ENCODE measurements at regions not wholly inside any gene's neighbourhood (a gene's known extent, or its start where the extent isn't known, plus 50 kb on each side); places are given as distances from the start of the nearest gene placed in this dataset.
"Not testable (repeated sequence)": the region's sequence is repeated elsewhere in the genome, so short reads cannot be mapped to it uniquely, and the experiment has no call there.

DNA sequence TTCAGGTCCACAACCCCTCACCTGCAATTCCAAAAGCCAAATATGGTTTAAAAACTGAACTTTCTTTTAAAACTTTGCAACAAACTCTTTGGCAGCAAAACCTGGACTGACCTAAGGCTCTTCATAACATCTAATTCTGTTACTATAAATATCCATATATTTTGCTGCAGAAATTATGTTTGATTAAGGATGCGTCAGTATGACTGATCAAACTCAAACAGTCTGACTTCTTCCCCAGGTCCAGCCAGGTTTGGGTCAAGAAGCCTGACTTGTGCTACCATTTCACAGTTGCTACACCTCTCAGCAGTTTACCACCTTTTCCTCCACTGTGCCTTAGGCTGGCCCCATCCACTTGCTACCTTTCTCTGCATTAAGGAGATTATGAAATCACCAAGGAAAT is 127.0 kb upstream of the DUSP22 start:
- TF ChIP-seq, protein P1, sequence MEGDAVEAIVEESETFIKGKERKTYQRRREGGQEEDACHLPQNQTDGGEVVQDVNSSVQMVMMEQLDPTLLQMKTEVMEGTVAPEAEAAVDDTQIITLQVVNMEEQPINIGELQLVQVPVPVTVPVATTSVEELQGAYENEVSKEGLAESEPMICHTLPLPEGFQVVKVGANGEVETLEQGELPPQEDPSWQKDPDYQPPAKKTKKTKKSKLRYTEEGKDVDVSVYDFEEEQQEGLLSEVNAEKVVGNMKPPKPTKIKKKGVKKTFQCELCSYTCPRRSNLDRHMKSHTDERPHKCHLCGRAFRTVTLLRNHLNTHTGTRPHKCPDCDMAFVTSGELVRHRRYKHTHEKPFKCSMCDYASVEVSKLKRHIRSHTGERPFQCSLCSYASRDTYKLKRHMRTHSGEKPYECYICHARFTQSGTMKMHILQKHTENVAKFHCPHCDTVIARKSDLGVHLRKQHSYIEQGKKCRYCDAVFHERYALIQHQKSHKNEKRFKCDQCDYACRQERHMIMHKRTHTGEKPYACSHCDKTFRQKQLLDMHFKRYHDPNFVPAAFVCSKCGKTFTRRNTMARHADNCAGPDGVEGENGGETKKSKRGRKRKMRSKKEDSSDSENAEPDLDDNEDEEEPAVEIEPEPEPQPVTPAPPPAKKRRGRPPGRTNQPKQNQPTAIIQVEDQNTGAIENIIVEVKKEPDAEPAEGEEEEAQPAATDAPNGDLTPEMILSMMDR (IDR thresholded peaks at IDR 0.05; ENCODE audit: extremely low read depth, missing control alignments): no peak
- DNase-seq (ENCODE audit: low spot score): no peak

DNA sequence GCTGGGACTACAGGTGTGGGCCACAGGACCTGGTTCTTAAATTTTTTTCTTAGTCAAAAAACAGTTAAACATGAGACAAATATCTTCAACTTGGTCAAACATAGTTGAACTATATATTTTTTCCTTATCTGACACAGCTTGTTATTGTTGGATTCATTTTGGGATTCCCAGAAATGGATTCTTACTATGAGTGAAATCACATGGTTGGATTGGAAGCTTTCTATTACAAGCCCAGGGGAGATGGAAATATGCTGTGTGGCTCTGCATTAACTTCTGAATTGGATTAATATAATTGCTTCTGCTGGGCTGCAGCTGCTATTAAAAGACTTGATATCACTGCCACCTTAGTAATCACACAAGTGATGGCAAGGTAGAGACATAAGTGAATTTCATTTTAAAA is 126.4 kb upstream of the DUSP22 start:
- no peak for DNase-seq (ENCODE audit: low spot score)
- TF ChIP-seq, protein P1 (IDR thresholded peaks at IDR 0.05; ENCODE audit: extremely low read depth, missing control alignments): no peak

DNA sequence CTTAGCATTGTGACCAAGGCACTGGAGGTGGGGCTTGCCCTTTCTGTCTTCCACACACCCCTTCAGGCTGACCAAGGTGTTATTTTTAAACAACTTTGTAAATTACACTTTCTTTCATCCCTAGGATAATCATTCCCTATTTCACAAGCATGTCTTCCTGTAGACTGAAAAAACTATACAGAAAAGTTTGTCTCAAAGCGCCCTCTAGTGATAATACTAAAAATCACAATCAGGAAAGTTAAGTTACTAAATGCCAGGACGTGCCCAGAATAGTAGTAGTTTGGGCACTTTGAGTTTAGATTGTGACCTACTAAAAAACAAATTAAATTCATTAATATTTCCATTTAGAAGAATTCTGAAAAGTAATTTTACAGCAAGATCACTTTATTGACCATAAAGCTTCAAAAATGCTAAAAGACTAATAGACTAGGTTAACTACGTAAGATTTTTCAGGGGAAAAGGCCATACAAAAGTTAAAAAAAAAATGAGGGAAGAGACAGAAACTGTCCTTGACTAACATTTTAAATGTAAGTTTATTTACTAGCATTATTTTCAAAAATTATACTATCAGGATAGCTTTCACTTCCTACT is 123.3 kb upstream of the DUSP22 start:
- TF ChIP-seq, protein P1 (IDR thresholded peaks at IDR 0.05; ENCODE audit: extremely low read depth, missing control alignments): peak; percentile 21
- peak; percentile 46 for DNase-seq (ENCODE audit: low spot score)

DNA sequence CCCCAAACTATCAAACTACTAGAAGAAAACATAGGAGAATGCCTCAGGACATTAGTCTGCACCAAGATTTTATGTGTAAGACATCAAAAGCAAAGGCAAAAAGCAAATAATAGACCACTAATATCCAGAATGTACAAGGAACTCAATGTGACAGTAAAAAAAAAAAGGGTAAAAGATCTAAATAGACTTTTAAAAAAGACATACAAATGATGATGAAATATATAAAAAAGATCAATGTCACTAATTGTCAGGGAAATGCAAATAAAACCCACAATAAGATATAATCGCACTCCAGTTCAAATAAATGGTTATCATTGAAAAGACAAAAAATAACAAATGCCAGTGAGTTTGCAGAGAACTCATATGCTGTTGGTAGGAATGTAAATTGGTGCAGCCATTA is 118.3 kb upstream of the DUSP22 start:
- no peak for DNase-seq (ENCODE audit: low spot score)
- TF ChIP-seq, protein P1 (IDR thresholded peaks at IDR 0.05; ENCODE audit: extremely low read depth, missing control alignments): no peak

DNA sequence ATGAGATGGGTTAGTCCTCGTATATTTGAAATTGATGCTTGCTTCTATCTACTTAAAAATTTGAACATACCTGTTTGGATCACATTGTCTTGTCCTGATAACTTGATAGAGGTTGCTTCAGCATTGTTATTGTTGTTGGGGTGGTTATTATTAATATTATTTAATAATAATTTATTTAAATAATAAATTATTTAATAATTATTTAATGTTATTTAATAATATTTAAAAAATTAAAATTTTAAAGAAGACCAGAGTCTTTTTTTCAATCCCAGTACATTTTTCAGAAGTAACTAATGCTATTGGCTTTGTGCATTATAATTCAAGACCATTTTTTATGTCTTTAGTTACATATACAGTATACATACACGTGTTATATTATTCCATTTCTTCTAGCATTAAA is 116.6 kb upstream of the DUSP22 start:
- DNase-seq (ENCODE audit: low spot score): no peak
- TF ChIP-seq, protein P1 (IDR thresholded peaks at IDR 0.05; ENCODE audit: extremely low read depth, missing control alignments): no peak

DNA sequence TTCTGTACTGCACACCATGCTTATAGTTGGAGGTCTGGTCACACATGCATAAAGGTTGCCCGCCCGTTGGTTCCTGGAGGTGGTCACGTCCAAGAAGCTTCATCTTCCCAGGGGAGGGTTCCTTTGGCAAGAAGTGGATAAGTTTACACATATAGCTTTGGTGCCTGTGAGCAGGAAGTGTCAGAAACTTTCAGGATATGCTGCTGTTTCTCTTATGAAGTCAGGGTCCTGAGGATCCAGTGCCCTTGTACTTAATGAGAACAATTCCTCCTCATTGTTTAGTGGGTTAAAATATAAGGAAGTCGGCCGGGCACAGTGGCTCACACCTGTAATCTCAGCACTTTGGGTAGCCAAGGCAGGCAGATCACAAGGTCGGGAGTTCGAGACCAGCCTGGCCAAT is 115.5 kb upstream of the DUSP22 start:
- no peak for DNase-seq (ENCODE audit: low spot score)
- TF ChIP-seq, protein P1 (IDR thresholded peaks at IDR 0.05; ENCODE audit: extremely low read depth, missing control alignments): no peak

DNA sequence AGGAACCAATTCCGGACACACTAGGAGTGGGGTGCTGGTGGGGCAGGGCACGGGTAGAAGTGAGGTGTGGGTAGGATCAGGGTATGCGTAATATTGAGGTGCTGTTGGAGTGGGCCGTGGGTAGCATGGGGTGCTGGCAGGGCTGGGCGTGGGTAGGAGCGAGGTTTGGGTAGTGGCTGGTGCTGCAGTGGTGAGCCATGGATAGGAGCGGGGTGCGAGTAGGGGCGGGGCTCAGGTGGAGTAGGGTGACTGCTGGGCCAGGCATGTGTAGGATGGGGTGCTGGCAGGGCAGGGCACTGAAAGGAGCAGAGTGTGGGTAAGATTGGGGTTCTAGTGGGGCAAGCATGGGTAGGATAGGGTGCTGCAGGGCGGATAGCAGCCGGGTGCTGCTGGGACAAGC is 114.2 kb upstream of the DUSP22 start:
- DNase-seq (ENCODE audit: low spot score): no peak
- TF ChIP-seq, protein P1 (IDR thresholded peaks at IDR 0.05; ENCODE audit: extremely low read depth, missing control alignments): no peak

DNA sequence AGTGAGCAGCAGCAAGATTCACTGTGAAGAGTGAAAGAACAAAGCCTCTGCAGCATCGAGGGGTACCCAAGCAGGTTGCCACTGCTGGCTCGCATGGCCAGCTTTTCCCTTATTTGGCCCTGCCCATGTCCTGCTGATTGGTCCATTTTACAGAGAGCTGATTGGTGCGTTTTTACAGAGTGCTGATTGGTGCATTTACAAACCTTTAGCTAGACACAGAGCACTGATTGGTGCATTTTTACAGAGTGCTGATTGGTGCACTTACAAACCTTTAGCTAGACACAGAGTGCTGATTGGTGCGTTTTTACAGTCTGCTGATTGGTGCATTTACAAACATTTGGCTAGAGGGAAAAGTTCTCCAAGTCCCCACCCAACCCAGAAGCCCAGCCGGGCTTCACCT is 113.4 kb upstream of the DUSP22 start:
- not testable (repeated sequence) for DNase-seq (ENCODE audit: low spot score)
